ENCODE measurements at regions not wholly inside any gene's neighbourhood (a gene's known extent, or its start where the extent isn't known, plus 50 kb on each side); places are given as distances from the start of the nearest gene placed in this dataset.

DNA sequence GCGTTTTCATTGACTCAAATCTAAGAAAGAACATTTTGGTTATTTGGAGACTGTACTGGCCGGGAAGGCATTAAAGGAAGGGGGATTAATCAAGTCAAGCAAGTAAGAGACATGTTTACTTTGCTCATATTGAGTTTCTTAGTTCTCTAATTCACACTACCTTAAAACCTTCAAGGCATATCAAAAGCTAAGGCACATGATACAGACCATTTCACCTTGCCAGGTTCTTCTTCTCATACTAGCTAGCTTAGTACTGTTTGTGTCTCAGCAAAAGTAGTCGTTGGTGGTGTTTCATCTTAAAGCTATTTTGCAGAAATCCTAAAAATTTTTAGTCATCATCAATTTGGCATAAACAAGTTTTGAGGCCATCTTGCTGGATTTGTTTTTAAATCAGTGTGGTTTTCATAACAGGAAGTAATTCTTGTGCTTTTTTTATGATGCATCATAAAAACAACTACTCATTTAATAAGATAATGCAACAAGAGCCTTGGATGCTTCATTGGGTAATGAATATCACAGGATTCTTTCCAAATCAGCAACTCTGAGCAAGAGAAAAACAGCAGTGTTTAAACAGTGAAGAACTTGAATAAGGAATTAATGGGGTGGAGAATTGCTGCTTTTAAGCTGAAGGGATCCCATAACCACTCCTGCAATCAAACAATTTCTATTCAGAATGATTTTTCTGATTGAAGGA, 425.3 kb downstream of the EPM2A start:
- ATAC-seq: no peak
- Histone ChIP-seq H3K4me3 (no peak overlapping the region), H3K27ac (ENCODE audit: low read depth) (no peak overlapping the region), H3K9me2 (ENCODE audit: insufficient read depth) (0 out of 2 replicates have a peak, but pooled peaks cover 2% of the 10 kb centered on the region), H3K4me2 (no peak overlapping the region), H3K79me2 (replicated peaks; ENCODE audit: insufficient read depth) (no peaks in the 10 kb centered on the region), H2AFZ (no peak overlapping the region), H3K4me1 (ENCODE audit: insufficient read depth) (no peaks in the 10 kb centered on the region), H4K20me1 (replicated peaks; ENCODE audit: insufficient read depth) (no peaks in the 10 kb centered on the region), H3F3A (replicated peaks; ENCODE audit: low read depth) (no peaks in the 10 kb centered on the region), H3K27me3 (ENCODE audit: insufficient read depth) (no peaks in the 10 kb centered on the region), H3K36me3 (ENCODE audit: insufficient read depth) (no peaks in the 10 kb centered on the region; the same call in 1 of the 2 replicates)
- Mint-ChIP-seq H3K4me1 (no peaks in the 10 kb centered on the region), H3K27me3 (ENCODE audit: insufficient read depth, low read depth, poor library complexity) (no peaks in the 10 kb centered on the region), H3K4me3 (no peak overlapping the region), H3K9me3 (no peaks in the 10 kb centered on the region), H3K36me3 (ENCODE audit: low read depth) (no peaks in the 10 kb centered on the region), H3K27ac (no peak overlapping the region)
- TF ChIP-seq EZH2phosphoT487 (IDR thresholded peaks at IDR 0.05; ENCODE audit: unreplicated experiment) (no peak), STAT1 (IDR thresholded peaks at IDR 0.05; ENCODE audit: unreplicated experiment) (no peak), ZNF114 (CRISPR knock-in tag; IDR thresholded peaks at IDR 0.05) (no peak), JUNB (IDR thresholded peaks at IDR 0.05; ENCODE audit: unreplicated experiment) (no peak), CREB1 (CRISPR knock-in tag; IDR thresholded peaks at IDR 0.05; ENCODE audit: low read depth) (no peak), ETS1 (IDR thresholded peaks at IDR 0.05) (no peak)
- TF ChIP-seq, protein P1, sequence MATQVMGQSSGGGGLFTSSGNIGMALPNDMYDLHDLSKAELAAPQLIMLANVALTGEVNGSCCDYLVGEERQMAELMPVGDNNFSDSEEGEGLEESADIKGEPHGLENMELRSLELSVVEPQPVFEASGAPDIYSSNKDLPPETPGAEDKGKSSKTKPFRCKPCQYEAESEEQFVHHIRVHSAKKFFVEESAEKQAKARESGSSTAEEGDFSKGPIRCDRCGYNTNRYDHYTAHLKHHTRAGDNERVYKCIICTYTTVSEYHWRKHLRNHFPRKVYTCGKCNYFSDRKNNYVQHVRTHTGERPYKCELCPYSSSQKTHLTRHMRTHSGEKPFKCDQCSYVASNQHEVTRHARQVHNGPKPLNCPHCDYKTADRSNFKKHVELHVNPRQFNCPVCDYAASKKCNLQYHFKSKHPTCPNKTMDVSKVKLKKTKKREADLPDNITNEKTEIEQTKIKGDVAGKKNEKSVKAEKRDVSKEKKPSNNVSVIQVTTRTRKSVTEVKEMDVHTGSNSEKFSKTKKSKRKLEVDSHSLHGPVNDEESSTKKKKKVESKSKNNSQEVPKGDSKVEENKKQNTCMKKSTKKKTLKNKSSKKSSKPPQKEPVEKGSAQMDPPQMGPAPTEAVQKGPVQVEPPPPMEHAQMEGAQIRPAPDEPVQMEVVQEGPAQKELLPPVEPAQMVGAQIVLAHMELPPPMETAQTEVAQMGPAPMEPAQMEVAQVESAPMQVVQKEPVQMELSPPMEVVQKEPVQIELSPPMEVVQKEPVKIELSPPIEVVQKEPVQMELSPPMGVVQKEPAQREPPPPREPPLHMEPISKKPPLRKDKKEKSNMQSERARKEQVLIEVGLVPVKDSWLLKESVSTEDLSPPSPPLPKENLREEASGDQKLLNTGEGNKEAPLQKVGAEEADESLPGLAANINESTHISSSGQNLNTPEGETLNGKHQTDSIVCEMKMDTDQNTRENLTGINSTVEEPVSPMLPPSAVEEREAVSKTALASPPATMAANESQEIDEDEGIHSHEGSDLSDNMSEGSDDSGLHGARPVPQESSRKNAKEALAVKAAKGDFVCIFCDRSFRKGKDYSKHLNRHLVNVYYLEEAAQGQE (IDR thresholded peaks at IDR 0.05; ENCODE audit: unreplicated experiment): no peak
- TF ChIP-seq, protein P2, sequence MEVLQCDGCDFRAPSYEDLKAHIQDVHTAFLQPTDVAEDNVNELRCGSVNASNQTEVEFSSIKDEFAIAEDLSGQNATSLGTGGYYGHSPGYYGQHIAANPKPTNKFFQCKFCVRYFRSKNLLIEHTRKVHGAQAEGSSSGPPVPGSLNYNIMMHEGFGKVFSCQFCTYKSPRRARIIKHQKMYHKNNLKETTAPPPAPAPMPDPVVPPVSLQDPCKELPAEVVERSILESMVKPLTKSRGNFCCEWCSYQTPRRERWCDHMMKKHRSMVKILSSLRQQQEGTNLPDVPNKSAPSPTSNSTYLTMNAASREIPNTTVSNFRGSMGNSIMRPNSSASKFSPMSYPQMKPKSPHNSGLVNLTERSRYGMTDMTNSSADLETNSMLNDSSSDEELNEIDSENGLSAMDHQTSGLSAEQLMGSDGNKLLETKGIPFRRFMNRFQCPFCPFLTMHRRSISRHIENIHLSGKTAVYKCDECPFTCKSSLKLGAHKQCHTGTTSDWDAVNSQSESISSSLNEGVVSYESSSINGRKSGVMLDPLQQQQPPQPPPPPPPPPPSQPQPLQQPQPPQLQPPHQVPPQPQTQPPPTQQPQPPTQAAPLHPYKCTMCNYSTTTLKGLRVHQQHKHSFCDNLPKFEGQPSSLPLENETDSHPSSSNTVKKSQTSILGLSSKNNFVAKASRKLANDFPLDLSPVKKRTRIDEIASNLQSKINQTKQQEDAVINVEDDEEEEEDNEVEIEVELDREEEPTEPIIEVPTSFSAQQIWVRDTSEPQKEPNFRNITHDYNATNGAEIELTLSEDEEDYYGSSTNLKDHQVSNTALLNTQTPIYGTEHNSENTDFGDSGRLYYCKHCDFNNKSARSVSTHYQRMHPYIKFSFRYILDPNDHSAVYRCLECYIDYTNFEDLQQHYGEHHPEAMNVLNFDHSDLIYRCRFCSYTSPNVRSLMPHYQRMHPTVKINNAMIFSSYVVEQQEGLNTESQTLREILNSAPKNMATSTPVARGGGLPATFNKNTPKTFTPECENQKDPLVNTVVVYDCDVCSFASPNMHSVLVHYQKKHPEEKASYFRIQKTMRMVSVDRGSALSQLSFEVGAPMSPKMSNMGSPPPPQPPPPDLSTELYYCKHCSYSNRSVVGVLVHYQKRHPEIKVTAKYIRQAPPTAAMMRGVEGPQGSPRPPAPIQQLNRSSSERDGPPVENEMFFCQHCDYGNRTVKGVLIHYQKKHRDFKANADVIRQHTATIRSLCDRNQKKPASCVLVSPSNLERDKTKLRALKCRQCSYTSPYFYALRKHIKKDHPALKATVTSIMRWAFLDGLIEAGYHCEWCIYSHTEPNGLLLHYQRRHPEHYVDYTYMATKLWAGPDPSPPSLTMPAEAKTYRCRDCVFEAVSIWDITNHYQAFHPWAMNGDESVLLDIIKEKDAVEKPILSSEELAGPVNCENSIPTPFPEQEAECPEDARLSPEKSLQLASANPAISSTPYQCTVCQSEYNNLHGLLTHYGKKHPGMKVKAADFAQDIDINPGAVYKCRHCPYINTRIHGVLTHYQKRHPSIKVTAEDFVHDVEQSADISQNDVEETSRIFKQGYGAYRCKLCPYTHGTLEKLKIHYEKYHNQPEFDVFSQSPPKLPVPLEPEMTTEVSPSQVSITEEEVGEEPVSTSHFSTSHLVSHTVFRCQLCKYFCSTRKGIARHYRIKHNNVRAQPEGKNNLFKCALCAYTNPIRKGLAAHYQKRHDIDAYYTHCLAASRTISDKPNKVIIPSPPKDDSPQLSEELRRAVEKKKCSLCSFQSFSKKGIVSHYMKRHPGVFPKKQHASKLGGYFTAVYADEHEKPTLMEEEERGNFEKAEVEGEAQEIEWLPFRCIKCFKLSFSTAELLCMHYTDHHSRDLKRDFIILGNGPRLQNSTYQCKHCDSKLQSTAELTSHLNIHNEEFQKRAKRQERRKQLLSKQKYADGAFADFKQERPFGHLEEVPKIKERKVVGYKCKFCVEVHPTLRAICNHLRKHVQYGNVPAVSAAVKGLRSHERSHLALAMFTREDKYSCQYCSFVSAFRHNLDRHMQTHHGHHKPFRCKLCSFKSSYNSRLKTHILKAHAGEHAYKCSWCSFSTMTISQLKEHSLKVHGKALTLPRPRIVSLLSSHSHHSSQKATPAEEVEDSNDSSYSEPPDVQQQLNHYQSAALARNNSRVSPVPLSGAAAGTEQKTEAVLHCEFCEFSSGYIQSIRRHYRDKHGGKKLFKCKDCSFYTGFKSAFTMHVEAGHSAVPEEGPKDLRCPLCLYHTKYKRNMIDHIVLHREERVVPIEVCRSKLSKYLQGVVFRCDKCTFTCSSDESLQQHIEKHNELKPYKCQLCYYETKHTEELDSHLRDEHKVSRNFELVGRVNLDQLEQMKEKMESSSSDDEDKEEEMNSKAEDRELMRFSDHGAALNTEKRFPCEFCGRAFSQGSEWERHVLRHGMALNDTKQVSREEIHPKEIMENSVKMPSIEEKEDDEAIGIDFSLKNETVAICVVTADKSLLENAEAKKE (CRISPR knock-in tag; IDR thresholded peaks at IDR 0.05): no peak
- DNase-seq (ENCODE audit: low spot score): no peak

Measured in GM23338 (cell line).